Right lobe of liver (tissue), 6 donors: ENCODE measurements at regions not wholly inside any gene's neighbourhood (a gene's known extent, or its start where the extent isn't known, plus 50 kb on each side); places are given as distances from the start of the nearest gene placed in this dataset.

Experiments
- ATAC-seq, 4 donors: fragments of 200-7000 bp; cut with Tn5 transposase; one replicate each; pipeline ENCODE4 v1.9.1; 2020; ENCODE audit warnings: mild to moderate bottlenecking in 4 of 4, moderate library complexity in 4 of 4
- DNase-seq, 3 donors: peaks; one replicate each; pipeline ENCODE4 v3.0.0-alpha.2; 2020
- H3K27ac ChIP-seq, 3 donors: fragments of 200-600 bp; one replicate each; pipeline ENCODE4 v1.8.0; 2022
- H3K27me3 ChIP-seq, 2 donors: fragments of 200-600 bp; one replicate each; pipeline ENCODE4 v1.8.0; 2022
- H3K36me3 ChIP-seq, 4 donors: fragments of 200-600 bp; sonication (generic) in 1 of 4; one replicate each; pipeline versions ENCODE4 v1.5.1 to v1.8.0; 2017 to 2022; ENCODE audit warnings: control low read depth in 1 of 4
- H3K4me1 ChIP-seq, 4 donors: fragments of 200-600 bp; sonication (generic) in 1 of 4; one replicate each; pipeline versions ENCODE4 v1.5.1 to v1.8.0; 2017 to 2022; ENCODE audit warnings: control low read depth in 1 of 4
- H3K4me3 ChIP-seq, 3 donors: fragments of 200-600 bp; one replicate each; pipeline ENCODE4 v1.8.0; 2022
- H3K9me3 ChIP-seq, 4 donors: fragments of 200-600 bp; sonication (generic) in 1 of 4; one replicate each; pipeline versions ENCODE4 v1.5.1 to v1.8.0; 2017 to 2022; ENCODE audit warnings: control low read depth in 1 of 4
- POLR2A ChIP-seq: fragments of 450-650 bp; IDR thresholded peaks from one replicate; pipeline ENCODE4 v1.6.1; 2017; ENCODE audit warnings: antibody characterized with exemption, mild to moderate bottlenecking
- WGBS: methylation state at CpG from one replicate; pipeline ENCODE4 v1.1.6; 2018; ENCODE audit warnings: low coverage, low lambda C conversion rate; ENCODE audit not compliant: insufficient coverage; ENCODE audit errors: missing lambda C conversion rate; 5-methylcytosine and 5-hydroxymethylcytosine counted together
- intact Hi-C, 2 donors: fragments of 100-400 bp; cut with DNase I; formaldehyde crosslinking; loops; one replicate each; pipeline versions ENCODE4 v1.11.2 to v1.14.1; 2022
- TF ChIP-seq, protein P1 (sequence below), 4 donors: fragments of 200-600 bp in 3 of 4; fragments of 450-650 bp in 1 of 4; IDR thresholded peaks; one replicate each; pipeline versions ENCODE4 v1.5.1 to v1.8.0; 2016 to 2022; ENCODE audit warnings: antibody characterized with exemption in 4 of 4, mild to moderate bottlenecking in 2 of 4
- donor health status: DM: no; HTN: yes; CAD: no.
- donor health status: DM: no; HTN: no; CAD: no.
- donor health status: DM: no; HTN: no; CAD: no.
- donor health status: DM: no; HTN: yes; CAD: no.
- donor health status: DM: no; HTN: yes; CAD: no.

DNA sequence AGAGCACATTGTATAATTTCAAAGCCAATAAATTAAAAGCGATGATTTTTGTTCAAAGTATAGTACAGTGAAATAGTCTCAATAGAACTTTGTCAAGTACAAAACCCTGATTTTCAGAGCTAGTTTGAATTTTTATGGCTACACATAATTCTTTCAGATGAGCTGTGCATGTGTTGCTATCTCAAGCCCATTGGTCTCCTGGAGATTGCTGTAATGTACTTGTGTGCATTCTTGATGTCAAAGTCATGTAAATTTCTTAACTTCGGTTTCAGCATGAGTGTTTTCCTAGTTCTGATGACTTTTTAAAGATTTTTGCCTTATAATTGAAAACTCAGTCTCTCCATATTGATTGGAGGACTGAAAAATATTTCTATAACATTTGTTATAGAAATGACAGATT is 200.8 kb downstream of the CEP135 start:
- no peaks in the 10 kb centered on the region for H3K4me1 ChIP-seq
- no peaks in the 10 kb centered on the region for H3K36me3 ChIP-seq
- H3K27ac ChIP-seq, result no peak overlapping the region
- intact Hi-C loops, result no loop called here
- no peaks in the 10 kb centered on the region for H3K27me3 ChIP-seq
- ATAC-seq (no peak), DNase-seq (no peak)
- H3K4me3 ChIP-seq, result no peak overlapping the region
- TF ChIP-seq POLR2A, result no peak
- TF ChIP-seq, protein P1, sequence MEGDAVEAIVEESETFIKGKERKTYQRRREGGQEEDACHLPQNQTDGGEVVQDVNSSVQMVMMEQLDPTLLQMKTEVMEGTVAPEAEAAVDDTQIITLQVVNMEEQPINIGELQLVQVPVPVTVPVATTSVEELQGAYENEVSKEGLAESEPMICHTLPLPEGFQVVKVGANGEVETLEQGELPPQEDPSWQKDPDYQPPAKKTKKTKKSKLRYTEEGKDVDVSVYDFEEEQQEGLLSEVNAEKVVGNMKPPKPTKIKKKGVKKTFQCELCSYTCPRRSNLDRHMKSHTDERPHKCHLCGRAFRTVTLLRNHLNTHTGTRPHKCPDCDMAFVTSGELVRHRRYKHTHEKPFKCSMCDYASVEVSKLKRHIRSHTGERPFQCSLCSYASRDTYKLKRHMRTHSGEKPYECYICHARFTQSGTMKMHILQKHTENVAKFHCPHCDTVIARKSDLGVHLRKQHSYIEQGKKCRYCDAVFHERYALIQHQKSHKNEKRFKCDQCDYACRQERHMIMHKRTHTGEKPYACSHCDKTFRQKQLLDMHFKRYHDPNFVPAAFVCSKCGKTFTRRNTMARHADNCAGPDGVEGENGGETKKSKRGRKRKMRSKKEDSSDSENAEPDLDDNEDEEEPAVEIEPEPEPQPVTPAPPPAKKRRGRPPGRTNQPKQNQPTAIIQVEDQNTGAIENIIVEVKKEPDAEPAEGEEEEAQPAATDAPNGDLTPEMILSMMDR (IDR thresholded peaks at IDR 0.05), result no peak
- WGBS, result 58% methylated on average over 2 of the region's 2 CpGs
- H3K9me3 ChIP-seq, result no peaks in the 10 kb centered on the region

DNA sequence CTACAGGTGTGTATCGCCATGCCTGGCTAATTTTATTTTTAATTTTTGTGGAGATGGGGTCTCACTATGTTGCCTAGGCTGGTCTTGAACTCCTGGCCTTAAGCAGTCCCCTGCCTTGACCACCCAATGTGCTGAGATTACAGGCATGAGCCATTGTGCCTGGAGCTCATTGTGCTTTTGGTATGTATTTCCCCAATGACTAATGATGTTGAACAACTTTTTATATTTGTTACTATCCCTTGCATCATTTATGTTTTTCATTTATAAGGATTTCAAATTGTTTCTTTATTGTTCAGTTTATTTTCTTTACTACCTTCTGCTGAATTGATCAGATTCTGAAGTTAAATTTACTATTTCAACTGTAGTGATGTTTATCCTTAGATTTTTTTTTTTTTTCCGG is 199.7 kb downstream of the CEP135 start:
- no peaks in the 10 kb centered on the region for H3K4me1 ChIP-seq
- 89% methylated on average over 2 of the region's 2 CpGs for WGBS
- no peak for ATAC-seq

DNA sequence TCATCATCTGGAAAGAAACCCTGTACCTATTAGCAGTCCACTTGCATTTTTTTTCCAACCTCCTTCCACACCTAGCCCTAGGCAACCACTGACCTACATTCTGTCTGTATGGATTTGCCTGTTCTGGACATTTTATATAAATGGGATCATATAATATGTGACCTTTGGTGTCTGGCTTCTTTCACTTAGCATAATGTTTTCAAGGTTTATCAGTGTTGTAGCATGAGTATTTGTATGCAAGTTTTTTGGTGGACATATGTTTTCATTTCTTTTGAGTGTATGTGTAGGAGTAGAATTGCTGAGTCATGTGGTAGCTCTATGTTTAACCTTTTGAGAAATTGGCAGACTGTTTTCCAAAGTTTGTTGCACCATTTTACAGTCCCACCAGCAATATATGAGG is 198.6 kb downstream of the CEP135 start:
- H3K4me1 ChIP-seq, result no peaks in the 10 kb centered on the region
- intact Hi-C loops, result no loop called here
- DNase-seq (no peak), ATAC-seq (no peak)
- no peaks in the 10 kb centered on the region for H3K9me3 ChIP-seq
- H3K4me3 ChIP-seq, result no peak overlapping the region
- H3K27ac ChIP-seq, result no peak overlapping the region
- H3K36me3 ChIP-seq, result no peaks in the 10 kb centered on the region
- TF ChIP-seq POLR2A, result no peak
- TF ChIP-seq, protein P1 (IDR thresholded peaks at IDR 0.05), result no peak
- H3K27me3 ChIP-seq, result no peaks in the 10 kb centered on the region

More for the DNA sequence above, 199.7 kb downstream of the CEP135 start:
- Histone ChIP-seq H3K9me3 (no peaks in the 10 kb centered on the region), H3K36me3 (no peaks in the 10 kb centered on the region), H3K27ac (no peak overlapping the region), H3K4me3 (no peak overlapping the region), H3K27me3 (no peaks in the 10 kb centered on the region)
- intact Hi-C loops, result no loop called here
- no peak for DNase-seq
- no peak for TF ChIP-seq POLR2A
- TF ChIP-seq, protein P1 (IDR thresholded peaks at IDR 0.05), result no peak

DNA sequence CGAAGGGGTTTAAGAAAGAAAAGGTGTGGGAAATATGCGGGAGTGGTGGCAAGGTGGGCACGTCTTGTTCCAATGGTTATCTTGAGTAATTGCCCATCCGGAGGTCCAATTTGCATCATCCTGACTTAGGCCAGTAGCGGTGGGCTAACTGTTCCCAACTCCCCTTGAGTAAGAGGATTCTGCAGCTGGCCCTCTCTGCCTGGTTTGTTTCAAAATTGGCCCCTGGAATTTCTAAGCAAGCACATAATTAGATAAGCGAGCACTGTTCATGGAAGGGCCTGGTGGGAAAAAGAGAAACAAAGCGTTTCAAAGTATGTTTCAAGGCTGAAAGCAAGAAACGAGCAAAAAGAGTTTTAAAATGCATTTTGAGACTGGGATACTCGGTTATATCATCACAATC is 198.2 kb downstream of the CEP135 start:
- intact Hi-C loops, result no loop called here
- no peak for ATAC-seq

More for the DNA sequence above, 198.2 kb downstream of the CEP135 start:
- Histone ChIP-seq H3K4me1 (no peaks in the 10 kb centered on the region), H3K4me3 (no peak overlapping the region), H3K9me3 (no peaks in the 10 kb centered on the region), H3K27ac (no peak overlapping the region), H3K27me3 (no peaks in the 10 kb centered on the region), H3K36me3 (no peaks in the 10 kb centered on the region)
- TF ChIP-seq, protein P1 (IDR thresholded peaks at IDR 0.05), result no peak
- TF ChIP-seq POLR2A, result no peak
- 74% methylated on average over 6 of the region's 9 CpGs for WGBS
- DNase-seq, result no peak
